Transverse colon (tissue), 4 donors: ENCODE measurements at regions not wholly inside any gene's neighbourhood (a gene's known extent, or its start where the extent isn't known, plus 50 kb on each side); places are given as distances from the start of the nearest gene placed in this dataset.

Experiments
- EP300 ChIP-seq: sonication (generic); formaldehyde crosslinking; IDR thresholded peaks from one replicate; pipeline ENCODE4 v1.6.1; 2017; ENCODE audit warnings: antibody characterized with exemption, low read depth
- POLR2A ChIP-seq: fragments of 450-650 bp; IDR thresholded peaks from one replicate; pipeline ENCODE4 v1.6.1; 2016; ENCODE audit warnings: antibody characterized with exemption, mild to moderate bottlenecking, moderate library complexity
- POLR2AphosphoS5 ChIP-seq, 3 donors: sonication (generic); formaldehyde crosslinking; IDR thresholded peaks; one replicate each; pipeline ENCODE4 v1.6.1; 2016; ENCODE audit warnings: antibody characterized with exemption in 3 of 3
- TF ChIP-seq, protein P1 (sequence below), 5 experiments: fragments of 200-600 bp in 3 of 5; fragments of 450-650 bp in 2 of 5; sonication (generic) in 3 of 5; IDR thresholded peaks; 1 replicate in 2 of 5; 2 replicates in 3 of 5; pipeline ENCODE4 v1.5.1; 2016 to 2017; ENCODE audit warnings: antibody characterized with exemption in 5 of 5, inconsistent platforms in 3 of 5, mild to moderate bottlenecking in 2 of 5, moderate library complexity in 1 of 5

DNA sequence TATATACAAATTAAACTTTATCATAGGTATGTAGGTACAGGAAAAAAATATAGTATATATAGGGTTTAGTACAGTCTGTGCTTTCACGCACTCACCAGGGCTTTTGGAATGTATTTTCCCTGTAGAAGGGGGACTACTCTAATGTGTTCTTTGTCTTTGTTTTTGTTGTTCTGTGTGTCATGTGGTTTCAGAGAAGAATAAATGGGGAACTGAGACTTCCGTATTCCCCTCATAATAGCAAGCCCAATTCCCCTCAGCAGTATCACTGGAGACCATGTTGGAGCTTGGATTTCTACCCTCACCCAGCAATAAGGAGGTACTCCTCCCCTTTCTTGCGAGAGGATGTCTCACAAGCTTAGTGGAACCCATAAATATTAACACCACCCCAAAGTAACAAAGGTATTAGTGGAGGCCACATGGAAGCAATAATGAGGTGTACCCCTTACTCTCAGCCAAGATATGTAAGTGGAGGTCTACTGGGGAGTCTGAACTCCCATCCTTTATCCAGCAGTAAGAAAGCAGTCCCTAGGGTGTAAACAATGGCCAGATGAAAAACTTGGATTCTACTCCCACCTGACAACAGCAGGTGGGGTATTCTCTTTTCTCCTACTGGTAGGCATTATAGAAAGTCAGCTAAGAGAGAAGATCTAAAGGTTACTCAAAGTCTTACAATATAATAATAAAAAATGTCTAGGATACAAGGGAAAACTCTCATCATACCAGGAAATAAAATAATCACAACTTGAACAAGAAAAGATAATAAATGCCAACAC lies 805.4 kb upstream of the GALNTL6 start:
- TF ChIP-seq POLR2A = no peak
- TF ChIP-seq, protein P1, sequence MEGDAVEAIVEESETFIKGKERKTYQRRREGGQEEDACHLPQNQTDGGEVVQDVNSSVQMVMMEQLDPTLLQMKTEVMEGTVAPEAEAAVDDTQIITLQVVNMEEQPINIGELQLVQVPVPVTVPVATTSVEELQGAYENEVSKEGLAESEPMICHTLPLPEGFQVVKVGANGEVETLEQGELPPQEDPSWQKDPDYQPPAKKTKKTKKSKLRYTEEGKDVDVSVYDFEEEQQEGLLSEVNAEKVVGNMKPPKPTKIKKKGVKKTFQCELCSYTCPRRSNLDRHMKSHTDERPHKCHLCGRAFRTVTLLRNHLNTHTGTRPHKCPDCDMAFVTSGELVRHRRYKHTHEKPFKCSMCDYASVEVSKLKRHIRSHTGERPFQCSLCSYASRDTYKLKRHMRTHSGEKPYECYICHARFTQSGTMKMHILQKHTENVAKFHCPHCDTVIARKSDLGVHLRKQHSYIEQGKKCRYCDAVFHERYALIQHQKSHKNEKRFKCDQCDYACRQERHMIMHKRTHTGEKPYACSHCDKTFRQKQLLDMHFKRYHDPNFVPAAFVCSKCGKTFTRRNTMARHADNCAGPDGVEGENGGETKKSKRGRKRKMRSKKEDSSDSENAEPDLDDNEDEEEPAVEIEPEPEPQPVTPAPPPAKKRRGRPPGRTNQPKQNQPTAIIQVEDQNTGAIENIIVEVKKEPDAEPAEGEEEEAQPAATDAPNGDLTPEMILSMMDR (IDR thresholded peaks at IDR 0.05) = no peak
- no peak for TF ChIP-seq POLR2AphosphoS5 (IDR thresholded peaks at IDR 0.05)
- TF ChIP-seq EP300 = no peak
